HCT116 (cell line): ENCODE measurements at regions not wholly inside any gene's neighbourhood (a gene's known extent, or its start where the extent isn't known, plus 50 kb on each side); places are given as distances from the start of the nearest gene placed in this dataset.

Experiments
- ATAC-seq: fragments of 200-7000 bp; cut with Tn5 transposase; 2 replicates; pipeline ENCODE4 v1.9.1; 2020; ENCODE audit warnings: mild to moderate bottlenecking, moderate library complexity
- BruUV-seq: library from RNA; stranded (reverse); fragments of 400-500 nt; replicated peaks from 2 replicates; lab custom pipeline; 2021; lab: Mats Ljungman, UMichigan
- CTCF ChIA-PET: fragments of 300-600 bp; sonication (Branson Sonifier 250); formaldehyde crosslinking; loops from one replicate; lab custom pipeline; 2021; ENCODE audit warnings: antibody characterized with exemption; lab: Charles Lee
- POLR2A ChIA-PET: fragments of 300-600, 350-600 bp; sonication (Branson Sonifier 250); formaldehyde crosslinking; loops from one replicate; lab custom pipeline; 2021; ENCODE audit warnings: antibody characterized with exemption; lab: Charles Lee
- RAD21 ChIA-PET, 2 experiments: fragments of 300-600 bp; sonication (Branson Sonifier 250); formaldehyde crosslinking; loops; one replicate each; lab custom pipeline; 2023; ENCODE audit warnings: low total read pairs in 2 of 2; ENCODE audit not compliant: uncharacterized antibody in 2 of 2, unreplicated experiment in 2 of 2, low non-redundant PET in 1 of 2; lab: Charles Lee
- DNase-seq: peaks from one replicate; pipeline ENCODE4 v3.0.0-alpha.2; 2010; ENCODE audit warnings: low read depth, low spot score
- H2AFZ ChIP-seq: fragments of 200-600 bp; shearing (Covaris generic), sonication (generic); 2 replicates; pipeline ENCODE4 v1.6.1; 2017; ENCODE audit warnings: low read depth, mixed run types, mixed read lengths, antibody characterized with exemption, low read length; ENCODE audit not compliant: poor library complexity, severe bottlenecking
- H3K27ac ChIP-seq: 2 replicates; pipeline ENCODE4 v1.5.1; 2012; ENCODE audit warnings: low read depth, low read length
- H3K27me3 ChIP-seq: fragments of 200-600 bp; sonication (generic); 2 replicates; pipeline ENCODE4 v1.6.1; 2016; ENCODE audit warnings: mixed run types, low read length, mixed read lengths; ENCODE audit not compliant: insufficient read depth
- H3K36me3 ChIP-seq, 2 experiments: fragments of 200-500 bp in 1 of 2; fragments of 200-600 bp in 1 of 2; sonication (Bioruptor generic) in 1 of 2; sonication (generic) in 1 of 2; 2 replicates each; pipeline versions ENCODE4 v1.5.1 to v1.6.1; 2014 to 2016; ENCODE audit warnings: low read length in 2 of 2, inconsistent platforms in 1 of 2, mixed read lengths in 1 of 2, mixed run types in 1 of 2; ENCODE audit not compliant: insufficient read depth in 2 of 2, control insufficient read depth in 1 of 2
- H3K4me1 ChIP-seq, 2 experiments: fragments of 200-600 bp in 1 of 2; sonication (generic) in 1 of 2; 2 replicates each; pipeline versions ENCODE4 v1.5.1 to v1.6.1; 2012 to 2017; ENCODE audit warnings: low read length in 2 of 2, inconsistent platforms in 1 of 2, mild to moderate bottlenecking in 1 of 2, mixed read lengths in 1 of 2, mixed run types in 1 of 2, moderate library complexity in 1 of 2; ENCODE audit not compliant: insufficient read depth in 2 of 2, control insufficient read depth in 1 of 2
- H3K4me2 ChIP-seq: fragments of 200-600 bp; sonication (generic); 2 replicates; pipeline ENCODE4 v1.6.1; 2017; ENCODE audit warnings: mixed run types, low read length, mixed read lengths
- H3K4me3 ChIP-seq, 2 experiments: fragments of 200-600 bp in 1 of 2; sonication (generic) in 1 of 2; replicated peaks in 1 of 2; 2 replicates each; pipeline ENCODE4 v1.5.1; 2011 to 2016; ENCODE audit warnings: low read length in 2 of 2, control low read depth in 1 of 2, low read depth in 1 of 2, mild to moderate bottlenecking in 1 of 2, mixed read lengths in 1 of 2, mixed run types in 1 of 2
- H3K79me2 ChIP-seq: fragments of 200-600 bp; sonication (generic); 2 replicates; pipeline ENCODE4 v1.6.1; 2017; ENCODE audit warnings: mild to moderate bottlenecking, mixed run types, low read length, moderate library complexity, mixed read lengths; ENCODE audit not compliant: insufficient read depth
- H3K9ac ChIP-seq: fragments of 200-600 bp; sonication (generic); 2 replicates; pipeline ENCODE4 v1.6.1; 2016; ENCODE audit warnings: low read length, mixed read lengths
- H3K9me2 ChIP-seq: fragments of 200-600 bp; sonication (generic), shearing (Covaris generic); 2 replicates; pipeline ENCODE4 v1.6.1; 2017; ENCODE audit warnings: mixed run types, mild to moderate bottlenecking, moderate library complexity; ENCODE audit not compliant: insufficient read depth
- H3K9me3 ChIP-seq, 2 experiments: fragments of 200-500 bp in 1 of 2; fragments of 200-600 bp in 1 of 2; sonication (Bioruptor generic) in 1 of 2; sonication (generic) in 1 of 2; 2 replicates each; pipeline ENCODE4 v1.6.1; 2014 to 2017; ENCODE audit warnings: low read length in 2 of 2, mixed read lengths in 2 of 2, inconsistent platforms in 1 of 2, low read depth in 1 of 2, mild to moderate bottlenecking in 1 of 2, mixed run types in 1 of 2, moderate library complexity in 1 of 2; ENCODE audit not compliant: control insufficient read depth in 1 of 2, insufficient read depth in 1 of 2
- H4K20me1 ChIP-seq: fragments of 200-600 bp; sonication (generic), shearing (Covaris generic); 2 replicates; pipeline ENCODE4 v1.6.1; 2017; ENCODE audit warnings: mixed run types, mild to moderate bottlenecking, moderate library complexity; ENCODE audit not compliant: insufficient read depth
- ATF3 ChIP-seq: IDR thresholded peaks from 2 replicates; pipeline ENCODE4 v1.6.1; 2012
- CEBPB ChIP-seq: IDR thresholded peaks from 2 replicates; pipeline ENCODE4 v1.6.1; 2012; ENCODE audit warnings: low read depth
- EGR1 ChIP-seq: IDR thresholded peaks from 2 replicates; pipeline ENCODE4 v1.6.1; 2012; ENCODE audit warnings: low read depth
- ELF1 ChIP-seq: IDR thresholded peaks from 2 replicates; pipeline ENCODE4 v1.6.1; 2012; ENCODE audit warnings: low read depth, borderline replicate concordance
- EZH2 ChIP-seq: fragments of 200-600 bp; sonication (generic); IDR thresholded peaks from 2 replicates; pipeline ENCODE4 v1.6.1; 2017; ENCODE audit warnings: antibody characterized with exemption, mixed run types
- POLR2A ChIP-seq: IDR thresholded peaks from 2 replicates; pipeline ENCODE4 v1.7.0; 2011; ENCODE audit warnings: borderline replicate concordance; ENCODE audit not compliant: insufficient read depth, insufficient read length; ENCODE audit errors: extremely low read depth
- POLR2AphosphoS5 ChIP-seq: IDR thresholded peaks from 2 replicates; pipeline ENCODE4 v1.6.1; 2011; ENCODE audit warnings: mild to moderate bottlenecking, low read depth, low read length, moderate library complexity
- RAD21 ChIP-seq: IDR thresholded peaks from 2 replicates; pipeline ENCODE4 v1.6.1; 2012; ENCODE audit warnings: low read depth, mild to moderate bottlenecking
- SIN3A ChIP-seq: IDR thresholded peaks from 2 replicates; pipeline ENCODE4 v1.6.1; 2012; ENCODE audit warnings: low read depth
- SRF ChIP-seq: IDR thresholded peaks from 2 replicates; pipeline ENCODE4 v1.6.1; 2012; ENCODE audit warnings: low read depth
- YY1 ChIP-seq: IDR thresholded peaks from 2 replicates; pipeline ENCODE4 v1.6.1; 2011; ENCODE audit warnings: low read length, low read depth, moderate library complexity, mild to moderate bottlenecking; ENCODE audit not compliant: insufficient replicate concordance; ENCODE audit errors: extremely low read depth
- ZNF274 ChIP-seq: fragments of 200-500 bp; sonication (Bioruptor generic); IDR thresholded peaks from 2 replicates; pipeline ENCODE4 v1.6.1; 2014; ENCODE audit warnings: mild to moderate bottlenecking, low read depth, low read length, inconsistent platforms
- intact Hi-C: fragments of 100-400 bp; cut with micrococcal nuclease; formaldehyde crosslinking; loops from 2 replicates; pipeline ENCODE4 v1.10.0; 2022

GRCh38 chr20:59520814-59521213 lies 83.5 kb upstream of the PHACTR3 start:
- ChIA-PET RAD21 (no interaction called here), CTCF (no interaction called here), POLR2A (no interaction called here)
- no peaks in the 10 kb centered on the region for H3K9me2 ChIP-seq
- H3K9me3 ChIP-seq = no peaks in the 10 kb centered on the region
- H2AFZ ChIP-seq = no peak overlapping the region
- H3K4me1 ChIP-seq = 0 out of 4 replicates have a peak, but pooled peaks cover 2% of the 10 kb centered on the region in 2 experiments
- H3K4me3 ChIP-seq = no peak overlapping the region
- peaks cover 47% of the 10 kb centered on the region for H3K27me3 ChIP-seq
- no peak for ATAC-seq
- H3K4me2 ChIP-seq = no peak overlapping the region
- H3K27ac ChIP-seq = no peak overlapping the region
- no peak for DNase-seq
- BruUV-seq = no TSS peak
- H3K79me2 ChIP-seq = no peaks in the 10 kb centered on the region
- intact Hi-C loops = no loop called here
- H4K20me1 ChIP-seq = no peaks in the 10 kb centered on the region
- TF ChIP-seq POLR2AphosphoS5 (no peak), EGR1 (no peak), RAD21 (no peak), POLR2A (no peak), YY1 (no peak), SRF (no peak), ZNF274 (no peak), SIN3A (no peak), CEBPB (no peak), ATF3 (no peak), ELF1 (no peak), EZH2 (no peak)
- H3K9ac ChIP-seq = no peak overlapping the region
- H3K36me3 ChIP-seq = no peaks in the 10 kb centered on the region
